SKM-1 (cell line): ENCODE measurements at regions not wholly inside any gene's neighbourhood (a gene's known extent, or its start where the extent isn't known, plus 50 kb on each side); places are given as distances from the start of the nearest gene placed in this dataset.
"Not testable (repeated sequence)": the region's sequence is repeated elsewhere in the genome, so short reads cannot be mapped to it uniquely, and the experiment has no call there.

Source experiments
- DNase-seq: peaks from one replicate; lab custom pipeline; 2025; ENCODE audit not compliant: unreplicated experiment; lab: John Stamatoyannopoulos, UW

DNA sequence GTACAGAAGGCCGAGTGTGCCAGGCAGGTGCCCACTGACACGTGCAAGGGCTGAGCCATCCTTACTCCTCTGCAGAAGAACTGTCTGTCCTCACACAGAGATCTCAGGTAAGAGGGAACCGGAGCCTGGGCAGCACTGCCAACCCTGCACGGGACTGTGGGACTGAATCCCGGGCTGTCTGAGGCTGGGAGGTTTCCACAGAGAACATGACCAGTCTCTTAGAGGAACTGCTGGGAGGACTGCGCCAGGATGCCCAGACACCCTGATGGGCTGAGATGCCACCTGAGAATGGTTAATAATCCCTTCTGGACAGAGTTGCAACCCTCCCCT is 302.9 kb upstream of the SFSWAP start:
- DNase-seq, result no peak

DNA sequence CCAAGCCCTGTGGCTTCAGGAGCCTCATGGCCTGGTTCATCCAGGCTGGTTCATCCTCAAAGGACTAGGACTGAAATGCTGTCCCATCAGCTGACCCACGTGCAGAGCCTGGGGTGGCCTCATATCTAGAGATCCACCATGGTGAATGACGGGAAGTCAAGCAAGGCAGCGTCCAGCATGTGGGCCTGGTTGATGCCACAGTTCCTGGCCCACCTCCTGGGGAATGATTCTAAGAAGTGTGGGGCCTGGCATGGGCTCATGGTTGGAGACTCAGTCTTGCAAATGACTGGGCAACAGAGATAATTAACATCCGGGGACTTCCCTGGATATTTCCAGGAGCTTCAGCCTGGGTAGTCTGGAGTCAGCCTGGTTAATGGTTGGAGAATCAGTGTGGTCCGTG is 302.4 kb upstream of the SFSWAP start:
- no peak for DNase-seq

- DNase-seq, result no peak
These were observed 301.7 kb upstream of the SFSWAP start for GRCh38 chr12:131409211-131409610.

DNA sequence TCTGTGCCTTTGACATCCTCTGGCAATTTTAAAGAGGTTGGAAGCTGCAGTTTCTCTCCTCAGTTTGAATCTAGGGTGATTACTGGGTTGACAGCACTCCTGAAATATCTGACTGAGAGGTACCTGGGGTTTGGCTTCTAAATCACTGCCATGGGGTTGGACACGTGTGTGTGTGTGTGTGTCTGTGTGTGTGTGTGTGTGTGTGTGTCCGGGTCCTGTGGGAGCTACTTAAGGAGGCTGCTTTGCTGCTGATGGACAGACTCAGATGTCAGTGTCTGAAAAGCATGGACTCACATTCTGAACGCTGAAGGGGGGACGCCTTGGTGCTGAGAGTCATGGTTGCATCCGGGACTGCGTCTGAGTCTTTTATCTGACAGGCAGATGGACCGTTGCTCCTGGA is 299.1 kb upstream of the SFSWAP start:
- not testable (repeated sequence) for DNase-seq

DNA sequence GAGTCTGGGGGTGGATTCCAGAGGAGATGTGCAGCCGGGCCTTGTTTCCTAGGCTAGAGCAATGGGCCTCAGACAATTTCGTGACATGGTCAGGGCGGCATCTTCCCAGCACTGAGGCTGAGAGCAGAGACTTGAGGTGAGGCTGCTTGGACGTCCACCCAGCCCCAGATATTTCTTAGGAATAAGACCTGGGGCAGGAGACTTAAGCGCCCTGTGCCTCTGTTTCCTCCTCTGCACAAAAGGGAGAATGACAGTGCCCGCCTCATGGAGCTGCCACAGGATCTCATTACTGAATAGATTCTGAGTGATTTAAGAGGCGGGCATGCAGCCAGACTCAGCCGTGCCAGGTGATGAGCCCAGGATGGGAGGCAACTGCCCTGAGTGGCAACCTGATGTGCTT is 297.9 kb upstream of the SFSWAP start:
- no peak for DNase-seq

GRCh38 chr12:131413471-131413870 is 297.4 kb upstream of the SFSWAP start:
- DNase-seq, result no peak

GRCh38 chr12:131414155-131414922 is 296.6 kb upstream of the SFSWAP start:
- DNase-seq, result not testable (repeated sequence)

DNA sequence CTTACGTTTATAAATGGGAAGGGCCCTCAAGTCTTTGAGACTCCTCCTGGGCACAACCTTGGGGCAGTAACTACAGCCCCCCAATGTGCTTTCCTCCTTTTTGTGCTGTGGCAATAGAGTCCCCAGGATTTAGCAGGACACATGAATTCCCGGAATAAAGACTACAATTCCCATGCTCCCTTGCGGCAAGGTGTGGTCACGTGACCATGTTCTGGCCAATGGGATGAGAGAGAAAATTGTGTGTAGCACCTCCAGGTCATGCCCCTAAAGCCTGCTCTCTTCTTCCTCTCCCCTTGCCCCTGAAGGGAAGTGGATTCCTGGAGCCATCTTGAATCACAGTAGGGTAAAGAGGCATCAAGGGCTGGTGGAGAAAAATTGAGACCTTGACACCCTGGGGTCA is 295.1 kb upstream of the SFSWAP start:
- DNase-seq, result no peak

GRCh38 chr12:131418121-131418520 is 292.8 kb upstream of the SFSWAP start:
- no peak for DNase-seq

DNA sequence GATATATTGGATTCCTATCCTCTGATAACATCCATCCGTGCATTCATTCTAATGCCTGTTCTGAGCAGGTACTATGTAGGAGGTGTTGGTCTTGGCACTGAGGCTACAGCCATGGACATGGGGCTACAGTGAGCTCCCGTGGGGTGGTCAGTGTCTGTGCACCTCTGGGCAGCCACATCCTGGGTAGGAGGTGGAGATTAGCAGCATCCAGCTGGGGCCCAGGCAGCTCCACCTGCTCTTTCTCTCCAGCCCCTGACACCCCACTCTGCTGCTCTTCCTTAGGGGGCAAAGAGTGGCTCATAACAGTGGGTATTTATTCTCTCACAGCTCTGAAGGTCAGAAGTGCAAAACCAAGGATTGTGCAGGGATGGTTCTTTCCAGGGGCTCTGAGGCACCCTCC is 292.0 kb upstream of the SFSWAP start:
- no peak for DNase-seq

- no peak for DNase-seq
These were observed 289.9 kb upstream of the SFSWAP start for GRCh38 chr12:131420867-131421447.

- DNase-seq, result no peak
These were observed 289.2 kb upstream of the SFSWAP start for GRCh38 chr12:131421509-131422186.

- no peak for DNase-seq
These were observed 288.7 kb upstream of the SFSWAP start for GRCh38 chr12:131422187-131422520.

GRCh38 chr12:131422744-131423143 is 288.1 kb upstream of the SFSWAP start:
- no peak for DNase-seq

DNA sequence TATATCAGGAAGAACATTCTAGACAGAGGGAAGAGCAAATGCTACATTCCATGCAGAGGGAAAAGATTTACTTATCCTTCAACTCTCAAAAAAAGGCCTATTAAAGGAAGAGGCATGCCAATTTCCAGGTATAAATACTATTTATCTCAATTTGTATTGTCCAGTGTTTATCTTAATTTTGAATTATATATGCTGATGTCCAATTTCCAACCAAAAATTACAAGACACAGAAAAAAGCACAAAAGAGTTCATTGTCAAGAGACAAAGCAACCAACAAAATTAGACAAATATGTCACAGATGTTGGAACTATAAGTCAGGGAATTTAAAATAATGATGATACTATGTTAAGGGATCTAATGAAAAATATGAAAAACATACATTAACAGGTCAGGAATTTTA is 286.6 kb upstream of the SFSWAP start:
- DNase-seq, result no peak

DNA sequence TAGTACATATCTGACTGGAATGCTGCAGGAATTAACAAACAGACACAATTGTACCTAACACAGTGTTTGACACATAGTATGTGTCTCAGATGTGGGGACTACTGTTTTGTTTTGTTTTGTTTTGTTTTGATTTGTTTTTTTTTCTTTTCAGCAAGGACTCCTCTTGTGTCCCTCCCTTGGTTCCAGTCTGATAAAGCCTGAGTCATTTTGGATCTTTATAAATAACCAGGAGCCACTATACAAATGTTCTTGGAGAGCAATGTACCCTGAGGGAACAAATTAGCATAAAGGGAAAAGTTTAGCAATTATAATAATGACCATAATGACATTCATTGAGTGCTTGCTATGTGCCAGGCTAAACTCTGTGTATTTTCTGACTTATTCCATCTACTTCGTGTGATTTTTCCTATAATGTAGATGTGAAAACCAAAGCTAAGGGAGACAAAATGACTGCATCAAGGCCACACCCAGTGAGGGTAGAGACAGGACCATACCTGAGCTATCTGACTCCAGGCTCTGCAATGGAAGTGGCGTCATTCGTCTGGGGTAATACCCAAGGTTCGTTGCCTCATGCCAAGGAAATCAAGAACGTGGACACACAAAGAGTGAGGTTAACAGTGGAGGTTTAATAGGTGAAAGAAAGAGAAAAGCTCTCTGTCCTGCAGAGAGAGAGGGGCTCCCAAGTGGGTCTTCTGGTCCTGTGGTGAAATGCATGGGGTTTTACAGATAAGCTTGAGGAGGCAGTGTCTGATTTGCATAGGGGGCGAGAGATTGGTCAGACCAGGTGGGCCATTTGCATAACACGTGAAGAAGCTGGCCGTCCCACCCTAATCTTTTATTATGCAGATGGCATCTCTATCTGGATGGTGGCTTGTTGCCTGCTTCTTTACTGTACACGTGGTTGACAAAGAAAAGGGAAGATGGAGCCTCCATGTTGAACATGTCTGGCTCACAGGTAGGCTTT is 285.5 kb upstream of the SFSWAP start:
- no peak for DNase-seq

GRCh38 chr12:131428091-131428685 is 282.7 kb upstream of the SFSWAP start:
- no peak for DNase-seq

DNA sequence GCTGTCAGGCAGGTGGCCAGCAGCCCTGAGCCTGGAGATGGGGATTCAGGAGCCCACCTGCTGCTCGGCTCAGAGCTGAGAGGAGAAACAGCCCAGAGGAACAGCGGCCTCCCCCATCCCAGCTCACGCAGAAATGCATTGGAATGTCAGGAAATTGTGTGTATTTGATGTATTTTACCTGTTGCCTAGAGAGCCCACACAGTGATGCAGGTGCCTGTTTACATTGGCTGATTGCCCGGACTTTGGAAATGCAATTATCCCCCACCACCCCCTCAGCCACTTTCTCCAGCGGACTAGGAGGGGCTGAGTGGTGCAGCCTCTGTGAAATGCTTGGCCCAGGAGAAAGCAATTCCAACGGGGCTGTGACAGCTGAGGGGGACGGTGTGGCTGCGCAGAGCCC is 281.7 kb upstream of the SFSWAP start:
- DNase-seq, result not testable (repeated sequence)

DNA sequence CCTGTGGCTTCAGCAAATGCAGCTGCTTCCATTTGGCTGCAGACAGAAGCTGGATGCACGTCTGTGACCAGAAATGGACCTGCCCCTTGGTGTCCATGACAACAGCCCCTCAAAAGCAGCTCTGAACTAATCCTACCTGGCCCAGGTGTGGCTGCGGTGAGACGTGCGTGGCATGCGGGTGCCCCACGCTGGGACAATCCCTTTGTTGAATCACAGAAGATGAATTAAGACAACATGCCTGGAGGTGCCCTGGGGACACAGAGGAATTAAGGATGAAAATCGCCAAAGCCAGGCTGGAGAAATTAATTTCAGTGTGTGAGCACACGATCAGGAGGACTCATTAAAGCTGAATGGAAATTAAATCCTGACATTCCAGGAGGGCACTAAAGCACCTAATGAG is 281.2 kb upstream of the SFSWAP start:
- DNase-seq, result not testable (repeated sequence)

GRCh38 chr12:131430158-131430742 is 280.6 kb upstream of the SFSWAP start:
- no peak for DNase-seq
